Psoas muscle (tissue), 7 donors: ENCODE measurements at regions not wholly inside any gene's neighbourhood (a gene's known extent, or its start where the extent isn't known, plus 50 kb on each side); places are given as distances from the start of the nearest gene placed in this dataset.

Source experiments
- ATAC-seq, 4 donors: fragments of 200-7000 bp; cut with Tn5 transposase; one replicate each; pipeline ENCODE4 v1.9.1; 2020; ENCODE audit warnings: moderate library complexity in 3 of 4, mild to moderate bottlenecking in 2 of 4
- DNase-seq, 2 donors: peaks; one replicate each; pipeline ENCODE4 v3.0.0-alpha.2; 2020
- H3K27ac ChIP-seq: fragments of 200-600 bp; one replicate; pipeline ENCODE4 v1.8.0; 2022
- H3K27me3 ChIP-seq, 3 donors: fragments of 200-600 bp in 1 of 3; one replicate each; pipeline versions ENCODE4 v1.6.1 to v1.8.0; 2013 to 2022; ENCODE audit warnings: low read length in 2 of 3, mild to moderate bottlenecking in 2 of 3, moderate library complexity in 1 of 3; ENCODE audit not compliant: insufficient read depth in 3 of 3
- H3K36me3 ChIP-seq, 2 donors: fragments of 200-600 bp in 1 of 2; one replicate each; pipeline versions ENCODE4 v1.6.1 to v1.8.0; 2013 to 2022; ENCODE audit warnings: low read depth in 1 of 2, mild to moderate bottlenecking in 1 of 2, moderate library complexity in 1 of 2; ENCODE audit not compliant: insufficient read depth in 1 of 2
- H3K4me1 ChIP-seq: fragments of 200-600 bp; one replicate; pipeline ENCODE4 v1.8.0; 2022
- H3K4me3 ChIP-seq: fragments of 200-600 bp; one replicate; pipeline ENCODE4 v1.8.0; 2022; ENCODE audit warnings: mild to moderate bottlenecking
- H3K9me3 ChIP-seq: fragments of 200-600 bp; one replicate; pipeline ENCODE4 v1.8.0; 2022
- WGBS, 3 donors: extraction: QIAGEN DNeasy Blood & Tissue Kit; methylation state at CpG; one replicate each; pipeline versions ENCODE4 v1.1.6 to v1.1.7; 2013; 5-methylcytosine and 5-hydroxymethylcytosine counted together
- intact Hi-C, 2 donors: fragments of 100-400 bp; cut with DNase I; formaldehyde crosslinking; loops; one replicate each; pipeline versions ENCODE4 v1.11.0 to v1.14.2; 2022
- TF ChIP-seq, protein P1 (sequence below): fragments of 200-600 bp; IDR thresholded peaks from one replicate; pipeline ENCODE4 v1.8.0; 2022; ENCODE audit warnings: antibody characterized with exemption
- donor health status: healthy with polysubstance abuse.
- donor health status: DM: no; HTN: no; CAD: no; lungs with moderate emphysema.
- donor health status: Bipolar disorder and iron deficiency.
- donor health status: healthy.
- donor health status: DM: yes; HTN: yes; CAD: no.
- donor health status: DM: no; HTN: no; CAD: no.
- donor health status: DM: yes; HTN: yes; CAD: no.

DNA sequence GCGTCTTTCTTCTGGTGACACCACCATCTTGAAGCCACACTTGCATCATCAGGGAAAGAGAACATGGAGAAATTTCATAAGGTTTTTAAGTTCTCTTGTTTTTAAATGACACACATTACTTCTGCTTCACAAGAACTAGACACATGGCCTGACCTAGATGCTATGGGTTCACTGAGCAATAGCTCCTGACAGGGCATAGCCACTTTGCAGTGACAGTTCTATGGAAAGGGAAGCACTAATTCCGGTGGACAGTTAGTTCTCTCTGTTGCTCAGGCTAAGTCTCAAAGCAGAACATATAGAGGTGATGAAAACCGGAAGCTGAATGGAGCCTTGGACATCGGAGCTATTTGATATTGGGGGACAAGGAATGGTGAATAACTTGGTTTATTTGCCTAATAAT lies 940.1 kb upstream of the WWC1 start:
- no peak overlapping the region for H3K27ac ChIP-seq
- 81 to 82% (median 82%) methylated on average over 4 of the region's 4 CpGs for WGBS, 3 donors
- intact Hi-C loops: no loop called here
- no peaks in the 10 kb centered on the region for H3K36me3 ChIP-seq
- no peaks in the 10 kb centered on the region for H3K27me3 ChIP-seq
- no peak overlapping the region for H3K4me3 ChIP-seq
- H3K4me1 ChIP-seq: no peaks in the 10 kb centered on the region
- TF ChIP-seq, protein P1, sequence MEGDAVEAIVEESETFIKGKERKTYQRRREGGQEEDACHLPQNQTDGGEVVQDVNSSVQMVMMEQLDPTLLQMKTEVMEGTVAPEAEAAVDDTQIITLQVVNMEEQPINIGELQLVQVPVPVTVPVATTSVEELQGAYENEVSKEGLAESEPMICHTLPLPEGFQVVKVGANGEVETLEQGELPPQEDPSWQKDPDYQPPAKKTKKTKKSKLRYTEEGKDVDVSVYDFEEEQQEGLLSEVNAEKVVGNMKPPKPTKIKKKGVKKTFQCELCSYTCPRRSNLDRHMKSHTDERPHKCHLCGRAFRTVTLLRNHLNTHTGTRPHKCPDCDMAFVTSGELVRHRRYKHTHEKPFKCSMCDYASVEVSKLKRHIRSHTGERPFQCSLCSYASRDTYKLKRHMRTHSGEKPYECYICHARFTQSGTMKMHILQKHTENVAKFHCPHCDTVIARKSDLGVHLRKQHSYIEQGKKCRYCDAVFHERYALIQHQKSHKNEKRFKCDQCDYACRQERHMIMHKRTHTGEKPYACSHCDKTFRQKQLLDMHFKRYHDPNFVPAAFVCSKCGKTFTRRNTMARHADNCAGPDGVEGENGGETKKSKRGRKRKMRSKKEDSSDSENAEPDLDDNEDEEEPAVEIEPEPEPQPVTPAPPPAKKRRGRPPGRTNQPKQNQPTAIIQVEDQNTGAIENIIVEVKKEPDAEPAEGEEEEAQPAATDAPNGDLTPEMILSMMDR: no peak
- no peaks in the 10 kb centered on the region for H3K9me3 ChIP-seq
- DNase-seq: no peak
- no peak for ATAC-seq

DNA sequence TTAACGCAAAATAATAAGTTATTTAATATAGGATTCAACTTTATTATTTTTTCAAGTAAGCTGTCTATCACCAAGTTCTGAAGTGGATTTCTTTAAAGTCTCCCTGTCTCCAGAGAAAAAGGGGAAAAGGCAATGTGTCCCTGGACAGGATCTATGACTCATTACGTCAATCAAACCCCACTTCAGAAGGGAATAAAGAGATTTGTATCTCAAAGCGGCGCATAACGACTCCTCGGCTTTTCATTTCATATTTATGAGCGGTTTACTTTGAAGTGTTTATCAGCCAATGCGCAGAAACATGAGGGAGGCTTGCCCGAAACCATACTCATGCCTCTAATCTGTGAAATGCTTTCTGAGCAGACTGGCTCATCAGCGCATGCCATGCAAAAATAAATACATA lies 938.6 kb upstream of the WWC1 start:
- ATAC-seq: no peak
- intact Hi-C loops: no loop called here
- TF ChIP-seq, protein P1: no peak
- Histone ChIP-seq H3K4me3 (no peak overlapping the region), H3K36me3 (no peaks in the 10 kb centered on the region), H3K9me3 (no peaks in the 10 kb centered on the region), H3K27ac (no peak overlapping the region), H3K4me1 (no peaks in the 10 kb centered on the region), H3K27me3 (no peaks in the 10 kb centered on the region)
- 34 to 45% (median 36%) methylated on average over 10 of the region's 10 CpGs for WGBS, 3 donors
- no peak for DNase-seq

DNA sequence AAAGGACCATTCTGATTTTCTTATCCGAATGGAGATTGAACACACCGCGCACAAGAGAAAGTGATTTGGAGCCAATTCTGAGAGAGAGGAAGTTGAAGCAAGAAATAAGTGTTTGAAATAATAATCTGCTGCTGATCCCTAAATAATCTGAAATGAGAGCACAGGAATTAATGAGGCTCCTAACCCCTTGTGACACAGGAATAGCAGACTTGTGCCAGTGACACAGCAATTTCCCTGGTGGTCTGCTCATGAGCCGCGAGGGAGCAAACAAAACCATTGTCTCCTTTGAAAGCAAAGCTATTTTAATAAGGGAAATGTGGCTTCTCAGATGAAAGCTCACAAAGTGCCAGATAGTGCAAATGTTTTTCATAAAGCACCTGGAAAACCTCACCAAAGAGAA lies 936.1 kb upstream of the WWC1 start:
- 69 to 79% (median 71%) methylated on average over 5 of the region's 5 CpGs for WGBS, 3 donors
- DNase-seq (no peak), ATAC-seq (no peak)
- H3K36me3 ChIP-seq: no peaks in the 10 kb centered on the region
- H3K27me3 ChIP-seq: no peaks in the 10 kb centered on the region
- H3K27ac ChIP-seq: no peak overlapping the region
- TF ChIP-seq, protein P1: no peak
- intact Hi-C loops: no loop called here
- H3K4me3 ChIP-seq: no peak overlapping the region
- no peaks in the 10 kb centered on the region for H3K4me1 ChIP-seq
- H3K9me3 ChIP-seq: no peaks in the 10 kb centered on the region

DNA sequence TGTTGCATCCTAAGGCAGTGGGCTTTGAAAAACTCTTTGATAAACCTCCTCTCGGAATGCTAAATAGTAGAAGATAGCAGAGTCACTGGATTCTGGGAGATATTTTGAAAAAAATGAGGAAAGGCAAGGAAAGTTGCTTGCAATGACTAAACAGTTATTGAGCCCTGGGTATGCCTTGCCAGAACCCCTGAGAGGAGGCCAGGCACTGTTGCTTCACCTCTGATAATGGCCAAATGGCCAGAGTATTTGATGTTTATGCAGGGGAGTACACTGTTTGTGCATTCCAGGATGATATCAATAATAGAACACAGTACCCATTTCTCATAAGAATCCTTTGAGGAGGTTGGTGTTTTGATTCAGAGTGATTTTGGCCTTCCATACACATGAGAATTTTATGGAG lies 935.1 kb upstream of the WWC1 start:
- DNase-seq: no peak
- H3K4me1 ChIP-seq: no peaks in the 10 kb centered on the region
- ATAC-seq: no peak
- no peaks in the 10 kb centered on the region for H3K36me3 ChIP-seq
- no peaks in the 10 kb centered on the region for H3K27me3 ChIP-seq
- no peak overlapping the region for H3K4me3 ChIP-seq
- 79 to 97% (median 89%) methylated on average over 1 of the region's 1 CpG for WGBS, 3 donors
- TF ChIP-seq, protein P1: no peak
- H3K9me3 ChIP-seq: no peaks in the 10 kb centered on the region
- intact Hi-C loops: no loop called here
- H3K27ac ChIP-seq: no peak overlapping the region

DNA sequence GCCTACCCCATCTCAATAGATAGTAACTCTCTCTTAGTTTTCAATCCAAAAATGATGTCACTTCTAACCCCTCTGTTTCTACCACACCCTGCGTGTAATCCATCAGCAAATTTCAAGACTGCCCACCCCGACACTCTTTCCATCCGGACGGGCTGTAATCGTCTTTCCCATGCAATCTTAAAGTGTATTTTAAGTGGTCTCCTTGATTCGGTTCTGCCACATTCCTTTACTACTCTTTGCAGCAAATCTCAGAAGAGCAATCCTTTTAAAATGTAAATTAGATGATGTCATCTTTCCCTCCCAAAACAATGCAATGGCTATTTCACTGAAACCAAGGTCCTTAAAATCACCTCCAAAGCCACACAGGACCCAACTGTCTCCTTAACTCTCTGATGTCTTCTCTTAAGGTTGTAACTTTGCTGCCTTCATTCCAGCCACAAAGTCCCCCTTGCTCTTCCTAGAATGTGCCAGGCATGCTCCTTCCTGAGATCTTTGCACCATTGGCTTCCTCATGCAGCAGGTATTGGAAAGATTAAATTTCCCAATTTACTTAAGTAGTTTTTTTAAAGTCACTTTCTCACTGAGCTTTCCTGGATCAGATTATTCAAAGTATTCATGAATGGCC lies 932.5 kb upstream of the WWC1 start:
- TF ChIP-seq, protein P1: no peak

More for the DNA sequence above, 932.5 kb upstream of the WWC1 start:
- WGBS, 3 donors: 35 to 43% (median 40%) methylated on average over 6 of the region's 6 CpGs
- no peak overlapping the region for H3K4me3 ChIP-seq
- no peaks in the 10 kb centered on the region for H3K36me3 ChIP-seq
- H3K4me1 ChIP-seq: no peaks in the 10 kb centered on the region
- no peaks in the 10 kb centered on the region for H3K27me3 ChIP-seq
- intact Hi-C loops: no loop called here
- DNase-seq (no peak), ATAC-seq (no peak)
- H3K27ac ChIP-seq: no peak overlapping the region
- no peaks in the 10 kb centered on the region for H3K9me3 ChIP-seq
